Endothelial cell (in vitro differentiated cells): ENCODE measurements at regions not wholly inside any gene's neighbourhood (a gene's known extent, or its start where the extent isn't known, plus 50 kb on each side); places are given as distances from the start of the nearest gene placed in this dataset.

ENCODE experiments used
- DNase-seq: peaks from one replicate; pipeline ENCODE4 v3.0.0; 2021; ENCODE audit warnings: low spot score
- H3K27ac Mint-ChIP-seq: one replicate; pipeline ENCODE4 v1.8.0; 2021; ENCODE audit warnings: mixed read lengths, inconsistent platforms; ENCODE audit not compliant: unreplicated experiment
- H3K27me3 Mint-ChIP-seq: one replicate; pipeline ENCODE4 v1.8.0; 2021; ENCODE audit warnings: mild to moderate bottlenecking, moderate library complexity, mixed read lengths, inconsistent platforms; ENCODE audit not compliant: unreplicated experiment
- H3K36me3 Mint-ChIP-seq: one replicate; pipeline ENCODE4 v1.8.0; 2021; ENCODE audit warnings: mild to moderate bottlenecking, low read depth, mixed read lengths, inconsistent platforms; ENCODE audit not compliant: unreplicated experiment
- H3K4me1 Mint-ChIP-seq: one replicate; pipeline ENCODE4 v1.8.0; 2021; ENCODE audit warnings: mild to moderate bottlenecking, mixed read lengths, inconsistent platforms; ENCODE audit not compliant: unreplicated experiment
- H3K4me3 Mint-ChIP-seq: one replicate; pipeline ENCODE4 v1.8.0; 2021; ENCODE audit warnings: mild to moderate bottlenecking, mixed read lengths, inconsistent platforms; ENCODE audit not compliant: unreplicated experiment
- H3K9me3 Mint-ChIP-seq: one replicate; pipeline ENCODE4 v1.8.0; 2021; ENCODE audit warnings: mixed read lengths, inconsistent platforms; ENCODE audit not compliant: unreplicated experiment
- CTCF ChIP-seq: fragments of 200-600 bp; sonication (generic); IDR thresholded peaks from one replicate; pipeline ENCODE4 v1.5.0; 2021; ENCODE audit warnings: antibody characterized with exemption; ENCODE audit not compliant: unreplicated experiment

GRCh38 chr2:61707984-61708852, 145.6 kb downstream of the FAM161A start:
- H3K27me3 Mint-ChIP-seq = peaks cover 2% of the 10 kb centered on the region
- TF ChIP-seq CTCF = no peak
- H3K9me3 Mint-ChIP-seq = no peaks in the 10 kb centered on the region
- no peak overlapping the region for H3K27ac Mint-ChIP-seq
- no peaks in the 10 kb centered on the region for H3K4me1 Mint-ChIP-seq
- no peak for DNase-seq
- H3K4me3 Mint-ChIP-seq = no peak overlapping the region
- no peaks in the 10 kb centered on the region for H3K36me3 Mint-ChIP-seq

GRCh38 chr2:61705625-61706024, 148.2 kb downstream of the FAM161A start:
- H3K4me3 Mint-ChIP-seq = no peak overlapping the region
- no peaks in the 10 kb centered on the region for H3K4me1 Mint-ChIP-seq
- H3K36me3 Mint-ChIP-seq = no peaks in the 10 kb centered on the region
- DNase-seq = no peak
- peaks cover 2% of the 10 kb centered on the region for H3K27me3 Mint-ChIP-seq
- H3K9me3 Mint-ChIP-seq = no peaks in the 10 kb centered on the region
- TF ChIP-seq CTCF = no peak
- no peak overlapping the region for H3K27ac Mint-ChIP-seq

GRCh38 chr2:61704364-61704763, 149.5 kb downstream of the FAM161A start:
- no peaks in the 10 kb centered on the region for H3K36me3 Mint-ChIP-seq
- H3K27me3 Mint-ChIP-seq = peaks cover 2% of the 10 kb centered on the region
- no peaks in the 10 kb centered on the region for H3K9me3 Mint-ChIP-seq

GRCh38 chr2:61702088-61702467, 151.8 kb downstream of the FAM161A start:
- Mint-ChIP-seq H3K4me1 (no peaks in the 10 kb centered on the region), H3K9me3 (no peaks in the 10 kb centered on the region)

More at GRCh38 chr2:61704364-61704763, 149.5 kb downstream of the FAM161A start:
- Mint-ChIP-seq H3K4me3 (no peak overlapping the region), H3K27ac (no peak overlapping the region), H3K4me1 (no peaks in the 10 kb centered on the region)
- no peak for TF ChIP-seq CTCF
- no peak for DNase-seq

More at GRCh38 chr2:61702088-61702467, 151.8 kb downstream of the FAM161A start:
- Mint-ChIP-seq H3K4me3 (no peak overlapping the region), H3K27me3 (no peaks in the 10 kb centered on the region), H3K27ac (no peak overlapping the region), H3K36me3 (no peaks in the 10 kb centered on the region)
- TF ChIP-seq CTCF = no peak
- no peak for DNase-seq
